Islet of Langerhans (tissue), 1 donor: ENCODE measurements at regions not wholly inside any gene's neighbourhood (a gene's known extent, or its start where the extent isn't known, plus 50 kb on each side); places are given as distances from the start of the nearest gene placed in this dataset.
"Not testable (repeated sequence)": the region's sequence is repeated elsewhere in the genome, so short reads cannot be mapped to it uniquely, and the experiment has no call there.

Experiments used
- FAIRE-seq: peaks from one replicate; lab custom pipeline; 2011; peaks lifted over from hg19 to GRCh38; lab: Jason Lieb, UNC

- FAIRE-seq: no peak
Observed at GRCh38 chr4:34939073-34939472, 1305.2 kb downstream of the ARAP2 start.

DNA sequence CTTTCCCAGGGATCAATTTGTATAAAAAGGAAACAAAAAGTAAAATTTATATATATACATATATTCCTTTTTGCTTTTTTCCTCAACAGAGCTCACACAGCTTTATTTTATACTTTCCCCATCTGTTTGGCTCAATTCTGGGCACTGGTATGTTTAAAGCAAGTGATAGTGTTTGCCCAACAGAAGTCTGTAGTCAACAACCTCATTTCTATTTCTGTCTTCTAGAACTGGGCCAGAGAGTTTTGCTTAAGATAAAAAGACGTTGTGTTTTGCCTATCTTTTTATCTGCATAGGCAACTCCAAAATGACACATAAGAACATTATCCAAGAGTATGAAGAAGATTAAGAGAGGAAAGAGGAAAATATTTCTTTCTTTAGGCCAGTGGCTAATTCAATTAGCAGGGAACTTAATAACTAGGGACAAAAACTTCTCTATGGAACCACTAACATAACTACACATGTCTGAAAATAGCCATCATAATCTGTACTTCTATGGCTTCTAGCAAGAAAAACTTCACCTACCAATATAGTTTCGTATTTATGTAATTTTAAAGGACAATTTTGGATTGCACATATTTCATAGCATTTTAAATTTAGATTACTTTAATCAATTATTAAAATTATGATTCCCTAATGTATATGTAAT is 1300.5 kb downstream of the ARAP2 start:
- FAIRE-seq: no peak

DNA sequence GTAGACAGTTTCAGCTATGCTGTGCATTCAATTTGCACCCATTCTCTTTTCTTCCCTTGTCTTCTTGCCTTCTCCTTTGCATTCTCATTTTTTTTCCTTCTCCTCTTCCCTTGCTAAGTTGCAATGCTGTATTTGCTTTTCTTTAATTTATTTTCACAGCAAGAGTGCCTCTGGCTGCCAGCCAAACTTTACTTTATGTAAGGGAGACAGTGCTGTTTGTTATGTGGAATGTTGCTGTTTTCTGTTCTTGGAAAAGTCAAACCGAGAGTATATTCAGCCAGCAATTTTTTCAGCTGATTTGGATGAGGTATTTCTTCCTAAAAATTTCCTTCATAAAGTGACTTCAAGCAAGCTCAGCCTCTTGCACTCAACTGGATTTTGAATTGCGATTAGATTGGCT is 1293.4 kb downstream of the ARAP2 start:
- FAIRE-seq: no peak

GRCh38 chr4:34953145-34953799 is 1291.0 kb downstream of the ARAP2 start:
- FAIRE-seq: no peak

GRCh38 chr4:34964613-34965012 is 1279.7 kb downstream of the ARAP2 start:
- no peak for FAIRE-seq

GRCh38 chr4:34972189-34972588 is 1272.1 kb downstream of the ARAP2 start:
- FAIRE-seq: no peak

- no peak for FAIRE-seq
Observed at GRCh38 chr4:34973650-34974312, 1270.5 kb downstream of the ARAP2 start.

DNA sequence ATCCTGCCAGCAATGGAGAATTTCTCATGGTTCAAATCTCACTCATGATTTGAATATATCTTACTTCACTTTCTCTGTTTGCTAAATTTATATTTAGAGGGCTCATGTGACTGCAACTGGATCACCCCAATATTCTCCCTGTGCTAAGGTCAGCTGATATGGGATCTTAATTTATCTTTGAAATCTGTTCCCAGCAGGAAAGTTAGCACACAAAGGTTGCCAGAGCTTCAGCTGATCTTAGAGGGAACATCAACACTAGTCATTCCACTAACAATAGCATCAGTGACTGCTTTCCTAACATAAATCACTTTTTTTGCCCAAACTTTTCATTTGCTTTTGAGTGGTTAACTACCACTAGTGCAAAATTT is 1270.0 kb downstream of the ARAP2 start:
- FAIRE-seq: no peak

DNA sequence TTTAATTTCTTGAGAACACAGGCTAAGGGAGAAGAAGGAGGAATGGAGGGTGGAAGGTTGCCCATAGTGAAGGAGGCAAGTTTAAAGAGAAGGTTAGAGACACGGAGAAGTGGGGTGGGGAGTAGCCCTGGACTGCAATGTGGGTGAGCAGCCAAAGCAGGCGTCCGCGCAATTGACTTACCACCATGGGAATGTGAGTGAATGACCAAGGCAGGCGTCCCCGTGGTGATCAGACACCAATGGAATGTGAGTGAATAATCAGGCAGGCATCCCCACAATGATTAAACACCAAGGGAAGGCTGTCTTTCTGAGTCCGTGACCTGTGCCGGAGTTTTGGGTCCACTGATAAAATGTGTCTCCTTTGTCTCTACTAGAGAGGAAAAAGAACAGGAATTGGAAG is 1223.1 kb downstream of the ARAP2 start:
- FAIRE-seq: not testable (repeated sequence)

- no peak for FAIRE-seq
Observed at GRCh38 chr4:35025152-35025834, 1219.0 kb downstream of the ARAP2 start.

DNA sequence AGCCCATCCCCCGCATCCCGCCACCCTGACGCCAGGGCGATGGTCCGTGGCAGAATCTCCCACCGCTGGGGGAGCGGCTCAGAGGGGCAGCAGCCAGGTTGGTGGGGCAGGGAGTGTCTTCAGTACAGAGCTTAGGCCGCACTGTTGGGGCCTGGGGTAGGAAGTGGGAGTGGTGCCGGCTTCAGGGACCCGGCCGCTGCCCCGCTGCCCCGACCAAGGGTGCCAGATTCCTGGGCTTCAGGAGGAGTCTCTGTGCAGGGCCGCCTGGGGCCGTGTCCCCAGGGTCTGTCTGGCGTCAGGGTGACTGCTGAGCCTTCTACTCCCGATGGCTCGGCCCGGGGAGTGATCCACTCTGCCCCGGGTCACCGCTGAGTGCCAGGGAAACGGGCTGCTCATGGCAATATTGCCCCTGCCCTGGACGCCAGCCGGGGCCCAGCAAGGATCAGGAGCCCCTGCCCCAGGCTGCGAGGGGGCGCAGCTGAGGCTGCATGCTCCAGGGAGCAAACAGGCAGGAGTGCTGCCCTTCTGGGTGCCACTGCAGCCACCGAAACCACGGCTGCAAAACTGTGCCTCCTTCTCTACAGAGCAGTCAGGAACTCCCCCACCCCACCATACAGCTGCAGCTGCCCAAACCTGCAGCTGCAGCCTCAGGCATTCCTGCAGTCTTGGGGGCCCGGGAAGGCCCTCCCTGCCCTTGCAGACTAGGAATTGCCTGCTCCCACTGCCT is 1206.1 kb downstream of the ARAP2 start:
- FAIRE-seq: no peak

- no peak for FAIRE-seq
Observed at GRCh38 chr4:35038845-35039244, 1205.5 kb downstream of the ARAP2 start.

DNA sequence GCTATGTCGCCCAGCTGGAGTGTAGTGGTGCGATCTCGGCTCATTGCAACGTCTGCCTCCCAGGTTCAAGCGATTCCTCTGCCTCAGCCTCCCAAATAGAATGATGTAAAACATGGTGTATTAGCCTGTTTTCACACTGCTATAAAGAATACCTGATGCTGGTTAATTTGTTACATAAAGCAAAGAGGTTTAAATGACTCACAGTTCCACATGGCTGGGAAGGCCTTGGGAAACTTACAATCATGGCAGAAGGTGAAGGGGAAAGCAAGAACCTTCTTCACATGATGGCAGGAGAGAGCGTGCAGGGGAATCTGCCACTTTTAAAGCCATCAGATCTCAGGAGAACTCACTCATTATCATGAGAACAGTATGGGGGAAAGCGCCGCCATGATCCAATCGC is 1191.8 kb downstream of the ARAP2 start:
- FAIRE-seq: no peak

GRCh38 chr4:35063031-35063570 is 1181.2 kb downstream of the ARAP2 start:
- no peak for FAIRE-seq

DNA sequence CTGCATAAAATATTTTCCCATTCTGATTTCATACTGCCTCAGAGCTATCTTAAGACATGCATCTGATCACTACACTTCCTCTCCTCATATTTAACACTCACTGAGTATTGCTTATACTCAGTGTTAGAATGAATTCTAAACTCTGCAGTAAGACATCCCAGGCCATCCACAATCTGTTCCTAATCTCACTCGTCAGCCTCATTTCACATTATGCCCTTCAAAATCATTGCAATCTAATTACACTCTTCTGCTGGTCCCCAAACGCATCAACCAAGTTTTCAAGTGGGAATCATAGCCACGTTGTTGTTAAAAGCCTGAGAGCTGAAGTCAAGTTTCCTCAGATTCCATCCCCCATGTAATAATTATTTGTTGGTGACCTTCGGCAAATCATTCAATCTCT is 1177.9 kb downstream of the ARAP2 start:
- no peak for FAIRE-seq

- FAIRE-seq: peak; percentile 72
Observed at GRCh38 chr4:35080799-35081198, 1163.5 kb downstream of the ARAP2 start.

DNA sequence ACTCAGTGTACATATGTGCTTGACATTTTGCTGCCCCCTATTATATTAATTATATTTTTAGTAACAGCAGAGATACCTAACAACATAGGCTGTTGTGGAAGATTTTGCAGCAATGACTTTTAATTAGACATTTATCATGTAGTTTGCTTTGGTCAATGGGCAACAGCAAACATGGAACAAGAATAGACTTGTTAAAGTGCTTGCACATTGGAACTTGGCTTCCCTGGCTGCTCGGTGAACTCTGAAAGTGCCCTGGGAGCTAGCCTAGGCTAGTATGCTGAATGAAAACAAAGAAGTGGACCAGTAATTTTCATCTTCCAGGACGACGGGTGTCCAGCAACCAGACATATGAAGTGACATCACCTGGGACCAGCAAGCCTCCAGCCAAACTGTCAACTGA is 1157.1 kb downstream of the ARAP2 start:
- FAIRE-seq: no peak

- FAIRE-seq: no peak
Observed at GRCh38 chr4:35100932-35101331, 1143.4 kb downstream of the ARAP2 start.

DNA sequence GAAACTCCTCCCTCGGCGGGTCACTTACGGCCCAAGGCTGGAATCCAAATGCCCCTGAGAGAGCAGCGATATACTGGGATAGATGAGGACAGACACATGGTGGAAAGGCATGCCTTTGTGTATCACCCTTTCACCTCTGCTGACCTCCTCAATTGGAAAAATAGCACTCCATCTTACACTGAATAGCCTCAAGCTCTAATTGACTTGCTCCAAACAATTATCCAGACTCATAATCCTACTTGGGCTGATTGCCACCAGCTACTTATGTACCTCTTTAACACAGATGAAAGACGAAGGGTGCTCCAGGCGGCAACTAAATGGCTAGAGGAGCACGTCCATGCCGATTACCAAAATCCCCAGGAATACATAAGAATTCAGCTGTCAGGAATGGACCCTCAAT is 1142.2 kb downstream of the ARAP2 start:
- FAIRE-seq: no peak

DNA sequence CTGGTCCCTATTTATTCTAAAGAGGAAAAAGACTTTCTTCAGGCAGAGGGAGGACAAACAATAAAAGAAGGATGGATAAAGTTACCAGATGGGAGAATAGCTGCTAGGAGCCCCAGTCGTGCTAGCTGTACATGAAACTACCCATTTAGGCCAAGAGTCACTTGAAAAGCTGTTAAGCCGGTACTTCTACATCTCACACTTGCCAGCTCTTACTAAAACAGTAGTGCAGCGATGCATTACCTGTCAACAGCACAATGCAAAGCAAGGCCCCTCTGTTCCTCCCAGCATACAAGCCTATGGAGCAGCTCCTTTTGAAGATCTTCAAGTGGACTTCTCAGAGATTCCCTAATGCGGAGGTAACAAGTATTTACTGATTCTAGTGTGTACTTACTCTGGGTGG is 1138.8 kb downstream of the ARAP2 start:
- no peak for FAIRE-seq

DNA sequence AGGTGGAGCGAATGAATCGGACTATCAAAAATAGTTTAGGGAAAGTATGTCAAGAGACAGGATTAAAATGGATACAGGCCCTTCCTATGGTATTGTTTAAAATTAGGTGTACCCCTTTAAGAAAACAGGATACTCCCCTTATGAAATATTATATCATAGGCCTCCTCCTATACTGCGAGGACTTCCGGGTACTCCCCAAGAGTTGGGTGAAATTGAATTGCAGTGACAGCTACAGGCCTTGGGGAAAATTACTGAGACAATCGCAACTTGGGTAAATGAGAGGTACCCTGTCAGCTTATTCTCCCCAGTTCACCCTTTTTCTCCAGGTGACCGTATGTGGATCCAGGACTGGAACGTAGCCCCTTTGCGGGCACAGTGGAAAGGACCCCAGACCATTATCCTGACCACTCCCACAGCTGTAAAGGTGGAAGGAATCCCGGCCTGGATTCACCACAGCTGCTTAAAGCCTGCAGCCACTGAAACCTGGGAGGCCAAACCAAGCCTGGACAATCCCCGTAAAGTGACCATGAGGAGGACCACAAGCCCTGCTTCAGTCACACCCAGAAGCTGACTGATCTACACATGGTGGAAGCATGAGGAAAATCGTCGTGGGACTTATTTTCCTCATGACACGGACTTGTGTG is 1138.1 kb downstream of the ARAP2 start:
- FAIRE-seq: no peak

- FAIRE-seq: no peak
Observed at GRCh38 chr4:35124106-35124505, 1120.2 kb downstream of the ARAP2 start.
